Immature natural killer cell (primary cell): ENCODE measurements at regions not wholly inside any gene's neighbourhood (a gene's known extent, or its start where the extent isn't known, plus 50 kb on each side); places are given as distances from the start of the nearest gene placed in this dataset.

ENCODE experiments used
- DNase-seq, 3 donors: peaks; one replicate each; pipeline ENCODE4 v3.0.0; 2022; ENCODE audit warnings: mixed read lengths in 1 of 3
- H3K27ac Mint-ChIP-seq, 6 donors: one replicate each; pipeline ENCODE4 v1.8.0; 2020; ENCODE audit warnings: mixed read lengths in 6 of 6, mild to moderate bottlenecking in 5 of 6, inconsistent platforms in 4 of 6, moderate library complexity in 3 of 6
- H3K27me3 Mint-ChIP-seq, 3 donors: one replicate each; pipeline ENCODE4 v1.8.0; 2020 to 2021; ENCODE audit warnings: low read depth in 3 of 3, mild to moderate bottlenecking in 3 of 3, mixed read lengths in 3 of 3, moderate library complexity in 3 of 3, inconsistent platforms in 1 of 3
- H3K36me3 Mint-ChIP-seq, 3 donors: one replicate each; pipeline ENCODE4 v1.8.0; 2020; ENCODE audit warnings: mixed read lengths in 3 of 3, inconsistent platforms in 2 of 3, mild to moderate bottlenecking in 2 of 3
- H3K4me1 Mint-ChIP-seq, 2 donors: one replicate each; pipeline ENCODE4 v1.8.0; 2020; ENCODE audit warnings: inconsistent platforms in 2 of 2, mild to moderate bottlenecking in 2 of 2, mixed read lengths in 2 of 2, moderate library complexity in 1 of 2
- H3K4me3 Mint-ChIP-seq, 5 donors: one replicate each; pipeline ENCODE4 v1.8.0; 2020; ENCODE audit warnings: mild to moderate bottlenecking in 5 of 5, mixed read lengths in 5 of 5, inconsistent platforms in 3 of 5, moderate library complexity in 3 of 5
- H3K9me3 Mint-ChIP-seq, 6 donors: one replicate each; pipeline ENCODE4 v1.8.0; 2020; ENCODE audit warnings: mild to moderate bottlenecking in 6 of 6, mixed read lengths in 6 of 6, inconsistent platforms in 4 of 6, moderate library complexity in 3 of 6

DNA sequence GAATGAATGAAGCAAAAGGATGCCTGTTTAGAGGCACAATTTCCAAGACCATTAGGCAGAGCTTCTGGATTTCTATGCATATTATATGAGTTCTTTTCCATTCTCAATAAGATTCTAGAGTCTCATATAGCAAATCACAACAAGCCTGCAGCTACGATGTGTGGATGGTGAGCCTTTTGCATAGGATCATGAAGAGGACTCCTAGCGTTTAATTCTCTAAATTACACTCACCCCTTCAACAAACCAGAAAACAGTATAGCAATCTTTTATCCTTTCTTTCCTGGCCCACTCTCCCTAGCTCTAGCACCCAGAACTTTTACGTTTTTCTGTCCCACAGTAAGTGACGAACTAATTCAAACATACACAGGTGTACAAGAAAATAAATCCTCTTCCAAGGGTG lies 293.1 kb upstream of the KLHL29 start:
- H3K9me3 Mint-ChIP-seq = peaks cover 0 to 11% (median 2%) of the 10 kb centered on the region in 6 donors
- H3K4me3 Mint-ChIP-seq = no peak overlapping the region
- no peaks in the 10 kb centered on the region for H3K36me3 Mint-ChIP-seq
- no peaks in the 10 kb centered on the region for H3K4me1 Mint-ChIP-seq
- H3K27me3 Mint-ChIP-seq = peaks cover 0 to 2% (median 1%) of the 10 kb centered on the region in 3 donors
- no peak for DNase-seq
- no peak overlapping the region for H3K27ac Mint-ChIP-seq

GRCh38 chr2:23092831-23093230 lies 292.1 kb upstream of the KLHL29 start:
- H3K4me3 Mint-ChIP-seq = no peak overlapping the region
- no peak overlapping the region for H3K27ac Mint-ChIP-seq
- peaks cover 0 to 7% (median under 1%) of the 10 kb centered on the region in 6 donors for H3K9me3 Mint-ChIP-seq
- H3K36me3 Mint-ChIP-seq = no peaks in the 10 kb centered on the region
- peaks cover 0 to 2% (median 1%) of the 10 kb centered on the region in 3 donors for H3K27me3 Mint-ChIP-seq
- DNase-seq = no peak
- H3K4me1 Mint-ChIP-seq = no peaks in the 10 kb centered on the region

DNA sequence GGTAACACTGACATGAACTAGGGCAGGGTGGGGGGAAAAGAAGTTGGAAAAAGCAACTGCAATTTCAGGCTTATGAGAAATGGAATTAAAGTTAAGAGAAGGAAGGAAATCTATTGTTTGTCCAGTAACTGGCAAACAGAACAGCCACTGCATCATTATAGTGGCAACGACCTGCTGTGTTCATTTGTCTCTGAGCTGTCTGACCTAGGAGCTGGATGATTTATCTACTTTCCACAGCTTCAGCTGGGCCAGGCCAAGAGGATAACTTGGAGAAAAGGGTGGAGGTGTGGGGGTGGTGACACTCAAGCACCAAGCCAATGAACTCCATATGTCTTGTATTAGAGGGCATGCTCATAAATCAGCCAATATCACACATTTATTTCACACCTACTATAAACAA lies 291.5 kb upstream of the KLHL29 start:
- Mint-ChIP-seq H3K27ac (no peak overlapping the region), H3K9me3 (peaks cover 0 to 7% (median under 1%) of the 10 kb centered on the region in 6 donors)

GRCh38 chr2:23096906-23097602 lies 287.9 kb upstream of the KLHL29 start:
- no peaks in the 10 kb centered on the region for H3K4me1 Mint-ChIP-seq
- H3K36me3 Mint-ChIP-seq = no peaks in the 10 kb centered on the region
- H3K4me3 Mint-ChIP-seq = no peak overlapping the region
- H3K27ac Mint-ChIP-seq = no peak overlapping the region
- no peak for DNase-seq
- peaks cover 0 to 1% (median 0%) of the 10 kb centered on the region in 3 donors for H3K27me3 Mint-ChIP-seq
- peaks cover 0 to 10% (median 3%) of the 10 kb centered on the region in 6 donors for H3K9me3 Mint-ChIP-seq

More for the DNA sequence above, 291.5 kb upstream of the KLHL29 start:
- H3K4me1 Mint-ChIP-seq = no peaks in the 10 kb centered on the region
- H3K27me3 Mint-ChIP-seq = peaks cover 0 to 2% (median 1%) of the 10 kb centered on the region in 3 donors
- no peaks in the 10 kb centered on the region for H3K36me3 Mint-ChIP-seq
- no peak for DNase-seq
- H3K4me3 Mint-ChIP-seq = no peak overlapping the region

GRCh38 chr2:23100406-23100805 lies 284.6 kb upstream of the KLHL29 start:
- Mint-ChIP-seq H3K9me3 (peaks cover 0 to 16% (median 2%) of the 10 kb centered on the region in 6 donors), H3K4me3 (no peak overlapping the region), H3K4me1 (no peaks in the 10 kb centered on the region), H3K36me3 (no peaks in the 10 kb centered on the region), H3K27me3 (no peaks in the 10 kb centered on the region), H3K27ac (no peak overlapping the region)
- DNase-seq = no peak

DNA sequence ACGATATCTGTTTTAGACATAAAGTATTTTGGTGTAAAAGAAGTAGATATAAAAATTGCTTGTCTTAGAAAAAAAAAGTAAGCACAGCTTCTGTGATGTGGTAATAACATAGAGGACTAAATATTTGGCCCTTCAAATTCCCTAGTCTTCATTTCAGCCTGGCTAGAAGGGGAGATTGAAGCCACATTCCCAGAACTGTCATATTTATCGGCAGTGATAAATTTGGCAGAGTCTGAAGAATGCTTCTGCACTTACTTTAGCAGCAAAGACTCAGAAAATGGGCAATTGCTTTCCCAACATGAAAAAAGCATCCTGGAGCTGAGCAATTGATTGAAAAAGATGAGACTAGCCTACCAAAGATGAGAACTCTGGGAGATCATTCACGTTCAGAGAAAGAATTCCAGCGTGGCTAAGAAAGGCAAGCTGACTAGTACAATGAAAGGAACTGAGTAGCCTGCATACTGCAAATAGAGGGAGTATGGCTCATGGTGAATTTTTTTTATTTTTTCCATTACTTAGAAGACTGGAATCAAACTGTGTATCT lies 278.7 kb upstream of the KLHL29 start:
- H3K4me3 Mint-ChIP-seq = no peak overlapping the region
- peaks cover 0 to 13% (median 3%) of the 10 kb centered on the region in 6 donors for H3K9me3 Mint-ChIP-seq
- H3K36me3 Mint-ChIP-seq = no peaks in the 10 kb centered on the region
- DNase-seq = no peak
- no peak overlapping the region for H3K27ac Mint-ChIP-seq
- peaks cover 0 to 2% (median 0%) of the 10 kb centered on the region in 3 donors for H3K27me3 Mint-ChIP-seq
- no peaks in the 10 kb centered on the region for H3K4me1 Mint-ChIP-seq

DNA sequence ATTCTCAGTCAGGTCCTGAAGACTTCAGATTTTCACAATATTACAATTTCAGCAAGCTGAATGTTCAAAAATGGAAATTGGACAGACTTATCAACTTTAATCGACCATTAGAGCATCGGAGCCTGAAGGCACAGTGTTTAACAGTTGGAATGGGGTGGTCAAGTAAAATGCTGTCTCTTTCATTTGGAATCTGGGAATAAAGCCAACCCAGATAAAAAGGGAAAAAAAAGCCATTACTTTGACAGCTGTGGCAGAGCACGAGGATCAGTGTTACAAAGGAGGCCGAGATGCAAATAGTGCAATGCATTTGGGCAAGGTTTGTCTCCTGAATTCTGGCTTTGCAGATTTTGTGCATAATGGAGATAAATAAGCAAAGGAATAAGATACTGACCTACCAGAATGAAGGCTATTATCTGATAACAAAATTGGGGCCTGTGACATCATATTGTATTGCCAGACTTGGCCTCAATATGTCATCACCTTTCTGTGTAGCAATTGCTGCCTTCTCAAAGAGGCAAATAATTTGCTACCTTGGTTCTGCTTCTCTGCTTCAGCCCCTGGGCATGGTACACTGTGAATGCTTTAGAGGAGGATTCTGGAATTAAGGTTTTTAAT lies 277.5 kb upstream of the KLHL29 start:
- Mint-ChIP-seq H3K27ac (no peak overlapping the region), H3K4me1 (no peaks in the 10 kb centered on the region), H3K36me3 (no peaks in the 10 kb centered on the region), H3K9me3 (peaks cover 0 to 13% (median 3%) of the 10 kb centered on the region in 6 donors), H3K27me3 (peaks cover 0 to 2% (median 0%) of the 10 kb centered on the region in 3 donors), H3K4me3 (no peak overlapping the region)
- DNase-seq = no peak

DNA sequence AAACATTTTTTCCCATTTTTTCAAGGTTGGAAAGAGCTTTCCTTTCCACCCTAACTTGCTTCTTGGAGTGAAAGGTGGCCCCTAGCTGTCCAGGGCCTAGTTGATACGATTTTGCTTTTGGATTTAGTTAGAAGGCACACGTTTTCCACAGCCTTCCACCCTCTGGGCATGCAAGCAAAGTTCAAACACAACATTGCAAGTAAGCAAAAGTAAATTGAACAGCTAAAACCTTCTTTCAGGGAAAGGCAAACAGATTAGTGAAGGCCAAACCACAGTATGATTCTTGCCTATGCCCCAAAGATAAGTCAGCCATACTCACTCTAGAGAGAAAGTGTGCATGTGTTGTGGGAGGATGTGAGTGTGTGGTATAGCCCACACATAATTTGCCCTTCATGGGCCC lies 273.7 kb upstream of the KLHL29 start:
- H3K9me3 Mint-ChIP-seq = peaks cover 0 to 21% (median 1%) of the 10 kb centered on the region in 6 donors
- no peaks in the 10 kb centered on the region for H3K4me1 Mint-ChIP-seq
- H3K36me3 Mint-ChIP-seq = no peaks in the 10 kb centered on the region
- no peak for DNase-seq
- H3K4me3 Mint-ChIP-seq = no peak overlapping the region
- H3K27ac Mint-ChIP-seq = no peak overlapping the region
- peaks cover 0 to 6% (median 0%) of the 10 kb centered on the region in 3 donors for H3K27me3 Mint-ChIP-seq

DNA sequence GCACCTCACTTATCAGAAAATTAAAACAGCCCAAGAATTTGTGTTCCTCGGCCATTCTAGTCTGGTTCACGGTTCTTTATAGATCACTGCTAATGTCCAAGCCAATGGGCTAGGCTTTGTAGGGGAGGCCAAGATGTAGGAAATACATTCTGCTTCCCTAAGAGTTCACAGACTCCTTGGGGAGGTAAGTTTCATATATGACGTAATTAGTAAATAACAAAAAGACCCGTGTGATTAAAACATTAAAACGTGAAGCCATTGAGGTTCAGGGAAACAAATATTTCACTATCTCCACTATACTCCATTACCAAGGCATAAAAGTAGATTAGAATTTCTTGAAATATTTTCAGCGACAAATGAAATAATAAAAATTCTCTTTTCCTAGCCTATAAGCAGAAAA lies 272.5 kb upstream of the KLHL29 start:
- H3K9me3 Mint-ChIP-seq = peaks cover 0 to 21% (median 1%) of the 10 kb centered on the region in 6 donors
- H3K4me3 Mint-ChIP-seq = no peak overlapping the region
- no peak for DNase-seq
- H3K27ac Mint-ChIP-seq = no peak overlapping the region
- H3K4me1 Mint-ChIP-seq = no peaks in the 10 kb centered on the region
- H3K36me3 Mint-ChIP-seq = no peaks in the 10 kb centered on the region
- peaks cover 0 to 4% (median 0%) of the 10 kb centered on the region in 3 donors for H3K27me3 Mint-ChIP-seq

GRCh38 chr2:23114299-23114698 lies 270.7 kb upstream of the KLHL29 start:
- Mint-ChIP-seq H3K27me3 (peaks cover 0 to 4% (median 0%) of the 10 kb centered on the region in 3 donors), H3K9me3 (peaks cover 0 to 17% (median 1%) of the 10 kb centered on the region in 6 donors), H3K4me3 (no peak overlapping the region), H3K4me1 (no peaks in the 10 kb centered on the region), H3K36me3 (no peaks in the 10 kb centered on the region), H3K27ac (no peak overlapping the region)
- DNase-seq = no peak

- no peaks in the 10 kb centered on the region for H3K4me1 Mint-ChIP-seq
- H3K36me3 Mint-ChIP-seq = no peaks in the 10 kb centered on the region
- H3K27me3 Mint-ChIP-seq = peaks cover 0 to 1% (median 0%) of the 10 kb centered on the region in 3 donors
- no peak overlapping the region for H3K27ac Mint-ChIP-seq
- H3K9me3 Mint-ChIP-seq = peaks cover 0 to 5% (median 0%) of the 10 kb centered on the region in 6 donors
- H3K4me3 Mint-ChIP-seq = no peak overlapping the region
- DNase-seq = no peak
Observed at GRCh38 chr2:23118313-23118712, 266.7 kb upstream of the KLHL29 start.

GRCh38 chr2:23118894-23119293 lies 266.1 kb upstream of the KLHL29 start:
- no peaks in the 10 kb centered on the region for H3K36me3 Mint-ChIP-seq
- no peaks in the 10 kb centered on the region for H3K4me1 Mint-ChIP-seq
- no peak for DNase-seq
- peaks cover 0 to 4% (median 0%) of the 10 kb centered on the region in 6 donors for H3K9me3 Mint-ChIP-seq
- no peak overlapping the region for H3K4me3 Mint-ChIP-seq
- H3K27ac Mint-ChIP-seq = no peak overlapping the region
- peaks cover 0 to 1% (median 0%) of the 10 kb centered on the region in 3 donors for H3K27me3 Mint-ChIP-seq

DNA sequence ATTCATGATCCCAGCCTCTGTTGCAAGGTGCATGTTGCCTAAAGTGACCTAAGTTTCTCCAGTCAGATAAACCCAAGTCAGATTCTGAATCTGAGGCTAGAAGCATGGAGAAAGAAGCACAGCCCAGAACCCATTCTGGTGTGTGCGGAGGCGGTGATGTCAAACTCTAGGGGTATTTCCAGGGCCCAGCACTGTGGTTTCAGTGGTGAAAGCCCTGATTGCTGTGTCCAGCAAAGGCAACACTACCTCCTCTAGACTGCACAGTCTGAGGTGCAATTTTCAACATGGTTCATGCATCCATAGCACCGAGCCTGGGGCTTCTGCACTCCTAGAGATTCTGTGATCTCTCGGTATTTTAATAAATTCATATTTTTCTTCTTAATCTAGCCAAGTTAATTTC lies 264.8 kb upstream of the KLHL29 start:
- DNase-seq = no peak
- peaks cover 0 to 4% (median 0%) of the 10 kb centered on the region in 6 donors for H3K9me3 Mint-ChIP-seq
- H3K4me1 Mint-ChIP-seq = no peaks in the 10 kb centered on the region
- no peaks in the 10 kb centered on the region for H3K36me3 Mint-ChIP-seq
- no peaks in the 10 kb centered on the region for H3K27me3 Mint-ChIP-seq
- no peak overlapping the region for H3K4me3 Mint-ChIP-seq
- no peak overlapping the region for H3K27ac Mint-ChIP-seq

GRCh38 chr2:23121968-23122648 lies 262.9 kb upstream of the KLHL29 start:
- H3K4me1 Mint-ChIP-seq = no peaks in the 10 kb centered on the region
- no peaks in the 10 kb centered on the region for H3K36me3 Mint-ChIP-seq
- DNase-seq = no peak
- H3K9me3 Mint-ChIP-seq = peaks cover 0 to 6% (median 0%) of the 10 kb centered on the region in 6 donors
- H3K4me3 Mint-ChIP-seq = no peak overlapping the region
- no peak overlapping the region for H3K27ac Mint-ChIP-seq
- peaks cover 0 to under 1% (median 0%) of the 10 kb centered on the region in 3 donors for H3K27me3 Mint-ChIP-seq
